A673 (cell line): ENCODE measurements at regions not wholly inside any gene's neighbourhood (a gene's known extent, or its start where the extent isn't known, plus 50 kb on each side); places are given as distances from the start of the nearest gene placed in this dataset.

Experiments used
- CTCF ChIP-seq: fragments of 300-800, 200-600 bp; sonication (generic); conservative IDR thresholded peaks from 2 replicates; pipeline ENCODE4 v1.5.1; 2017; ENCODE audit warnings: low read depth, mild to moderate bottlenecking, antibody characterized with exemption, low read length, moderate library complexity, mixed read lengths
- EZH2 ChIP-seq: fragments of 200-600 bp; sonication (generic); IDR thresholded peaks from 2 replicates; pipeline ENCODE4 v1.6.1; 2017; ENCODE audit warnings: borderline replicate concordance, low read depth, mild to moderate bottlenecking, mixed read lengths, antibody characterized with exemption, low read length; ENCODE audit not compliant: poor library complexity, severe bottlenecking

GRCh38 chr1:177748080-177748801, 221.6 kb downstream of the SEC16B start:
- no peak for TF ChIP-seq CTCF
- TF ChIP-seq EZH2, result no peak
